HUES48 (cell line): ENCODE measurements at regions not wholly inside any gene's neighbourhood (a gene's known extent, or its start where the extent isn't known, plus 50 kb on each side); places are given as distances from the start of the nearest gene placed in this dataset.

Experiments used
- H3K27ac ChIP-seq: one replicate; pipeline ENCODE4 v1.7.0; 2013; ENCODE audit warnings: low read depth, low read length, inconsistent platforms
- H3K27me3 ChIP-seq: 2 replicates; pipeline ENCODE4 v1.6.1; 2013; ENCODE audit warnings: mild to moderate bottlenecking, low read length; ENCODE audit not compliant: control insufficient read depth, insufficient read depth
- H3K36me3 ChIP-seq: 2 replicates; pipeline ENCODE4 v1.6.1; 2013; ENCODE audit warnings: low read length; ENCODE audit not compliant: control insufficient read depth, insufficient read depth
- H3K4me1 ChIP-seq: 2 replicates; pipeline ENCODE4 v1.6.1; 2013; ENCODE audit warnings: mild to moderate bottlenecking, low read length; ENCODE audit not compliant: control insufficient read depth, insufficient read depth
- H3K4me3 ChIP-seq: 2 replicates; pipeline ENCODE4 v1.5.1; 2013; ENCODE audit warnings: mild to moderate bottlenecking, low read depth, low read length
- H3K9ac ChIP-seq: 2 replicates; pipeline ENCODE4 v1.6.1; 2013; ENCODE audit warnings: mild to moderate bottlenecking, low read depth, low read length, moderate library complexity
- H3K9me3 ChIP-seq: 2 replicates; pipeline ENCODE4 v1.6.1; 2013; ENCODE audit warnings: low read length; ENCODE audit not compliant: control insufficient read depth, insufficient read depth

DNA sequence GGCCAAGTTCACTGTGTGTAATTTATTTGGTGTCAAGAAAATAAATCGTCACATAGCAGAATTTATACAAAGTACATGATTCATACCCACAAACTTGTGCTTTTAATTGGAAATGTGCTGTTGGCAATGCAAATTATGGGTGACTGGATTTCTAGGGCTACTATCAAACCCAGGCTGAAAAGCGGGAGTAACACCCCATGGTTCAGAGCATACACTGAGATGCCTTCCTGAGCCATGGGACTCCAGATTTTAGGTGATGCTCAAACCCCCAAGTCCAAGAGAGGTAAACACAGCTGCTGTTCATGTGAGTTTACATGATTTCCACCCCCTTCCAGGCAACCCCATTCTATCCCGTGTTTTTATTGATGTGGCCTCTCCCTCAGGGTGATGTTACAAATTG is 565.9 kb upstream of the ID2 start:
- H3K9ac ChIP-seq = no peak overlapping the region

DNA sequence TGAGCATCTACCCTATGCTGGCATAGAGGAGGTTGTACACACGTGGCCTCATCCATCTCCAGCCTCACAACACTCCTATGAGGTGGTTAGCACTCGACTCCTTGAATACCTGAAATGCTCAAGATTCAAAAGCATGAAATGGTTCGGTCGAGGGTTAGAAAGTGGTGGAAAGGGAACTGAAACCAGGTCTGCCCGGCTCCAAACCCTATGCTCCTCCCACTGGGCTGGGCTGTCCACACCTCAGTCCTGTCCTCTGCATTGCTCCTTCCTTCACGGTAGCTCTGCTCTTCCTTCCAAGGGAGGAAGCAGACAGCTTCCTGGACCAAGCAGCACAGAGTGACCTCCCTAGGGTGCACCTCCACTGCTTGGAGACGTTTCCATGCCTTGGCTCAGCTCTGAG is 565.2 kb upstream of the ID2 start:
- H3K4me3 ChIP-seq = no peak overlapping the region
- H3K9me3 ChIP-seq = no peaks in the 10 kb centered on the region
- no peak overlapping the region for H3K9ac ChIP-seq
- no peak overlapping the region for H3K27ac ChIP-seq
- H3K36me3 ChIP-seq = no peaks in the 10 kb centered on the region
- H3K4me1 ChIP-seq = no peaks in the 10 kb centered on the region
- H3K27me3 ChIP-seq = no peaks in the 10 kb centered on the region

More for the DNA sequence above, 565.9 kb upstream of the ID2 start:
- Histone ChIP-seq H3K9me3 (no peaks in the 10 kb centered on the region), H3K4me3 (no peak overlapping the region), H3K4me1 (no peaks in the 10 kb centered on the region), H3K36me3 (no peaks in the 10 kb centered on the region), H3K27me3 (no peaks in the 10 kb centered on the region), H3K27ac (no peak overlapping the region)

DNA sequence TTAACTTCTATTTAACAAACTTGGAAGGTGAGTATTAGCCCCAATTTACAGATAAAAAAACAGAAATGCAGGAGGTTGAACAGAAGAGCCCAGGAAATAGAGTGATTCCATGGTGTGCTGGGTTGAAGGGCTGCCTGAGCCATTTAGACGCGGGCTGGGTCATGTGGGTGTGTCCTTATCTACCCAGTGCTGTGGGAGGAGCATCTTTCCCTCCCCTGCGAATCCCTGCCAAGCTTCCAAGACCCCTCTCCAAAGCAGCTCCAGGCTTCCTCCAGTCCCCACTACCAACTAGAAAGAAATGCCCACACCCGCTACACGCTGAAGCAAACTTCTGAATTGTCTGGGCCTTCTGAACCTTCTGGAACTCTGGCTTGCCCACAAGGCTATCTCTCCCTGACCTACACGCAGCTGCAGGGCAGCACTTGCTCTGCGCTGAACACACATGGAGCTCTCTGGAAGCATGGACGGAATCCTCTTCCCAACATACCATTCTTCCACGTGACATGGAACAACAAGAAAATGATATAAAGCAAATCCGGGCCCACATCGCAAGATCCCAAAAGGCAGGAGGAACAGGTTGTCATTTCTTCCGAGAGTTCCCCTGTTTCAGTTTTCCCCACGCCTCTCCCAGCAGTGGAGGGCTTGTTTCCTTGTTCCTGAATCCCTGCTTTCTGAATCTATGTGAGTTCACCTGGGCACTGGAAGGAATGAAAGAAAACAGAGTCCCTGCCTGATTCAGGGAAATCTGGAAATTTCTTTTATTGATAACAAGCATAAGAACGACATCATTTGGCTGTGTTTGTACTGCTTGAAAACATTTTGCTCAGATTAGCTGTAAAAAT is 562.7 kb upstream of the ID2 start:
- Histone ChIP-seq H3K9ac (no peak overlapping the region), H3K4me3 (no peak overlapping the region), H3K4me1 (no peaks in the 10 kb centered on the region), H3K27ac (no peak overlapping the region), H3K9me3 (no peaks in the 10 kb centered on the region), H3K36me3 (no peaks in the 10 kb centered on the region), H3K27me3 (no peaks in the 10 kb centered on the region)

DNA sequence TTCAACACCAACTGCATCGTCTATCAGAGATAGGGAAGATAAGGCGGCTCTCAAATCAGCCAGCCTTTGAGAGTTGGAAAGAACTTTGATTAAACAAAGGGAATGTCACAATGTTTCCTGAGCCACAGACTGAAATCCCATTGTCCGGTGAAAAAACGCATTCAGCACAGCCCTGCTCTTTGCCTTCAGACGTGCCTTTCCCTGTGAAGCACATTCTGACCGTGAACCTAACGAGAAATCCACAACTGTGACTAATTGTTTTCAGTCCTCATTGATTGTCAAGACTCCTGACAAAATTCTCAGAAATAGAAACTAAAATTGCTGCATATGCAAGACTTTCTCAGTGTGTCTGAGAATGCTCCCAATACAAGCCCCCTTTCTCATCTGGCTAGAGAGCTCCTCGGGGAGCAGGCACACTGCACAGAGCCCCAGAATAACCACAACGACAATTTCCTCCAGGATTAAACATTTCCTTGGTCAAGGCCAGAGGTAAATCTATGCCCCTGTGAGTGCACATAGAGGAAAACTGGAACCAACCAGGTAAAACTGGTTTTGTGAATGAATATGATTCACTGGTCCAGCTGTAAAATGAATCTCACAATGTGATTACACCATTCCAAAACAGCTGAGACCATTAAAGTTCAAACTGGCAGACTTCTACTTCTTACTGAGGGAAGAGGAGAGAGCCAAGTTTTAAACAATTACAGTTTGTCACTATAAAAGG is 561.9 kb upstream of the ID2 start:
- Histone ChIP-seq H3K4me1 (no peaks in the 10 kb centered on the region), H3K4me3 (no peak overlapping the region), H3K36me3 (no peaks in the 10 kb centered on the region), H3K27me3 (no peaks in the 10 kb centered on the region), H3K9ac (no peak overlapping the region), H3K27ac (no peak overlapping the region), H3K9me3 (no peaks in the 10 kb centered on the region)

DNA sequence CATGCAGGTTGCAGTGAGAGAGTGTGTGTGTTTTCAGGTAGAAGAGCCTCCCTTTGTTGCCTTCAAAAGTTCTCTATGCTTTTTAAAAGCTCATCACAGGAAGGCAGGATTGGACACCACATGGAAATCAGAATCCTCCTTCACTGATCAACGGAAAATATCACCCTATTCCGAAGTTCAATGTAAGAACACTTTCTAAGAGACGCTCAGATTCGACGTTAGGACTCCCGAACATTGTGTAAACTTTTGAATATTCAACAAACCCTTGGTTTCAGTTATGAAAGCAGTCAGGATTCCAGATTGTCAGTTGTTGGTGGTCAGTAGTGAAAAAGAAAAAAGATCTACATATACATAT is 561.4 kb upstream of the ID2 start:
- Histone ChIP-seq H3K27me3 (no peaks in the 10 kb centered on the region), H3K27ac (no peak overlapping the region), H3K4me1 (no peaks in the 10 kb centered on the region), H3K9ac (no peak overlapping the region), H3K4me3 (no peak overlapping the region), H3K36me3 (no peaks in the 10 kb centered on the region), H3K9me3 (no peaks in the 10 kb centered on the region)

DNA sequence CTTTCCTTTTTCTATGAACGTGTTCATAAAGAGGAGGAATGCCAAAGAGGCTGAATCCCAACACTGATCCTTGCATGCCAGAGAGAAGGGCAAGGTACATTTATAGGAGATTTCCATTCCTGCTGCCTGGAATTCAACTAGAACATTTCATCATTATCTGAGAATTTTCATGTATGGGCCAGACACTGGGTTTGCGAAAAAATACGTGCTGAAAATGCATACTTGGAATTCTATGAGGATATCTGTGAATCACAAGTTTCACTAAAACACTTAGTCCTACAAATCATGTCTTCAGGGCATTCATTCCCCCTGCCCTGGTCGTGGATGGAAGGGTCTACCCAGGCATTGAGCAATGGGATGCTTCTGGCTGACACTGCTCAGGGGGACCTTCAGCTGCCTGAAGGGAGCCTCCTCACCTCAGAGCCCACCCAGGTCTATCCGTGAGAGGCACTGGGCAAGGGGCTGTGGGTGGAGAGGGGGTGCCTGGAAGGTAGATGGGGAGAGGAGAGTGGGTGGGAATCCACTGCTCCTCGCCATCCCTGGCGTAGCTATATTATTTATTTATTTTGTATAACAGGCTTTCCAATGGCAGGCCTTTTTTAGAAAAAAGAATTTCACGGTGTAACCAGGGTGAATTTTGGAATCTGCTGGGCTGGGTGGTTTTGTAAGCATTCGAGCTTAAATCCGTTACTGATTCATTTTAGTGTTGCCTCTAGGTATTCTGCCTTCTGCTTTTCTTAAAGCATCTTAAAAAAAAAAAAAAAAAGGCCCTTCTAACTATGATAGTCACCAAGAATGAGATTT is 560.6 kb upstream of the ID2 start:
- Histone ChIP-seq H3K36me3 (no peaks in the 10 kb centered on the region), H3K27ac (no peak overlapping the region), H3K9ac (no peak overlapping the region), H3K9me3 (no peaks in the 10 kb centered on the region), H3K27me3 (no peaks in the 10 kb centered on the region), H3K4me1 (no peaks in the 10 kb centered on the region), H3K4me3 (no peak overlapping the region)

DNA sequence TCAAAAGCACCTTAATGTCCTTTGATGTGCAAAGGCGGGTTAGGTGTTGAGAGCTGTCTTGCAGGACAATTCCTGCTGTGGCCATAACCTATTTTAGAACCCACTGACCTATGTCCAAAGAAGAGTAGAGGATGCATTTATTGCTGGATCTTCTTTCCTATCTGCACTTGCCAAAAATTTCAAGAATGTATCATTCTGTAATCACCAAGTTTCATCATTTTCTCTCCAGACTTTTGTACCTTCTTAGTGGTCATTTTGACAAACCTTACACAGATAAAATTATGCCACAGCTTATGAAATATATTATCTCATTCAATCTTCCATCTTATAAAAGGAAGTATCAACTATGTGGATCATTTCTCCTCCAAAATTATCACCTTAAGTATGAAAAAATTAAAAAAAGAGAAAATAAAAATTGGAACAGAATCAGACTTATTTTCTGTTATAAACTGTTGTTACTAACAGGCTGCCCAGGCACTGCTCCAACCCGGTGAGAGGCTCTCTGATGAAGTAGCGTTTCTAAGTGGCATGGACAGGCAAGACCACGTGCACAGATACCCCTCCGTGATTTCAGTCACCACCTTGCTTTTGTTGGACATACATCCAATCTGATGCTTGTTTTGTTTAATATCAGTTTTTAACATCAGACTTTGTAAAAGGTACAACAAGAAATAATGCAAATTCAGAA is 559.9 kb upstream of the ID2 start:
- Histone ChIP-seq H3K36me3 (no peaks in the 10 kb centered on the region), H3K9me3 (no peaks in the 10 kb centered on the region), H3K4me3 (no peak overlapping the region), H3K27me3 (no peaks in the 10 kb centered on the region), H3K9ac (no peak overlapping the region), H3K4me1 (no peaks in the 10 kb centered on the region), H3K27ac (no peak overlapping the region)

DNA sequence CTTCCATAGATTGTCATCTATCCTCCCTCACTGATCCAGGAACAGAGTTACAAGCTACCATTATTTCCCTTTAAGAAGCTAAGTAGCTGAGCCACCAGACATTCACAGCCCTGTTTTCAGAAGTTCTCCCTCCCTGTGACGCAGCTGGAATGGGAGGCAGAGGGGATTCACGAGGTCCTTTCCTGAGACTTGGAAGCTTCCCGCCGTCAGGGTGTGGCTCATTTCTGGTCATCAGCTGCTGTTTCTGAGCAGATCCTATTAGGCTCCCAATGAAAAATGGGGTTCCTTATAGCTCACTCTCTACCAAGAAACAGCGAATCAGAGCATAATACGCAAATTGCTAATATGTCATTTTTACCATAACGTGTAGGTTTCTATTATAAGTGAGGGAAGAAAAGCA is 559.3 kb upstream of the ID2 start:
- H3K4me1 ChIP-seq = no peaks in the 10 kb centered on the region
- H3K27ac ChIP-seq = no peak overlapping the region
- H3K36me3 ChIP-seq = no peaks in the 10 kb centered on the region
- H3K9ac ChIP-seq = no peak overlapping the region
- no peaks in the 10 kb centered on the region for H3K9me3 ChIP-seq
- H3K27me3 ChIP-seq = no peaks in the 10 kb centered on the region
- H3K4me3 ChIP-seq = no peak overlapping the region

DNA sequence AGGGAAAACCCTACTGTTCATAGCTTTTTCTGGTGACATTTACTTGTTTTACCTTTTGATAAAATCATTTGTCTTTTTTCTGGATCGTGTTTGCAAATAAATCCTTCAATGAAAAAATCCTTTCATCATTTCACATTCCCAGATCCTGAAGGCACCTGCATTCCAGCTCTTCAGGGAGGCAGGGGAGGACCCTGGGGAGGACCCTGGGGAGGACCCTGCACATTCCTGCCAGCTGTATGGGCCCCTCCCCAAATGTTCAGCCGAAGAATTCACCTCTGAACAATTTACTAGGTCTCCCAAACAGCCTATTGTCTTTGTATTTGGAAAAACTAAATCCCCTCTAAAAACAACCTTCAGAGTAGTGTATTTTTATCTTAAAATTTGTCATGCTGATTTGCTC is 558.4 kb upstream of the ID2 start:
- no peaks in the 10 kb centered on the region for H3K4me1 ChIP-seq
- H3K36me3 ChIP-seq = no peaks in the 10 kb centered on the region
- no peak overlapping the region for H3K9ac ChIP-seq
- H3K27ac ChIP-seq = no peak overlapping the region
- no peak overlapping the region for H3K4me3 ChIP-seq
- H3K9me3 ChIP-seq = no peaks in the 10 kb centered on the region
- H3K27me3 ChIP-seq = no peaks in the 10 kb centered on the region

DNA sequence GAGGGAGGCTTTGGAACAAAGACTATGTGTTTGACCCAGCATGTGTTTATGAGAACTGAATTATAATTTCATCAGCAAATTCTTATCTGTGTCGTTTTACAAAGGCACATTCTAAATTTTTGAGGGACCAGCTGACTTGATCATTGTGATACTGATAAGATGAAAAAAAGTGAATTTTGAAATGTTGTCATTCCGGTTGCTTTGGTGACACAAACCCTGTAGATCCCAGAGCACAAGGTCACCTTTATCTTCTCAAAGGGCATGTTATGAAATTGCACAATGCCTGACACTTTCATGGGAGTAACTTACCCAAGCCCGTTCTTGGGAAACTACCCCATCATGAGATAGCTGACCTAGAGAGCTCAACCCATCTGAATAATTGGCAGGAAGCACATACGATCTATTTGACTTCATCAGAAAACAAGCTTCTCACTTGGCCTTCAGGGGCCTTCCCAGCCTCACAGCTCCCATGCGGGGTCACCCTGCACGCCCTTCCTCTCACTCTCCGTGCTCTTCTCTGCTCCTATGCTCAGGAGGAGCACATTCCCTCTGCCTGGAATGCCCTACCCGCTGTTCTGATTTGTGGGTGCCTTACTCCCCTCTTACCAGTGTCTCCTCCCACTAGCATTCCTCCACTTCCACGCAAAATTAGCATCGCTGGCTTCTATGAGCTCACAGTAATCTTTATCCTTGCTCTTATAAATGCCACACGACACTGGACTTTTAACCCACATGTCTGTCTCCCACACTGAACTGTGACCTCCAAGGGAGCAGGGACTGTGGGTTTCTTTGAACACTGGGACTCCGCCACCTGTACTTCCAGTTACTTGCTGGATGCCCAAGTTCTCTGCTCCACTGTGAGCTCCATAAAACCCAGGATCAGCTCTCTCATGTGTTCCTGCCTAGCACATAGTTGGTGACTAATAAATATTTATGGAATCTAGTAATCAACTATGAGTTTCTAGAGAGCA is 555.8 kb upstream of the ID2 start:
- Histone ChIP-seq H3K9me3 (no peaks in the 10 kb centered on the region), H3K4me3 (no peak overlapping the region), H3K27ac (no peak overlapping the region), H3K36me3 (no peaks in the 10 kb centered on the region), H3K27me3 (no peaks in the 10 kb centered on the region), H3K4me1 (no peaks in the 10 kb centered on the region), H3K9ac (no peak overlapping the region)
